ENCODE measurements at regions not wholly inside any gene's neighbourhood (a gene's known extent, or its start where the extent isn't known, plus 50 kb on each side); places are given as distances from the start of the nearest gene placed in this dataset.
"Not testable (repeated sequence)": the region's sequence is repeated elsewhere in the genome, so short reads cannot be mapped to it uniquely, and the experiment has no call there.

- no peak for DNase-seq (ENCODE audit: low spot score)
Measured at GRCh38 chr2:19100570-19100969, 257.9 kb downstream of the OSR1 start.

GRCh38 chr2:19099181-19099580, 259.2 kb downstream of the OSR1 start:
- no peak for DNase-seq (ENCODE audit: low spot score)

DNA sequence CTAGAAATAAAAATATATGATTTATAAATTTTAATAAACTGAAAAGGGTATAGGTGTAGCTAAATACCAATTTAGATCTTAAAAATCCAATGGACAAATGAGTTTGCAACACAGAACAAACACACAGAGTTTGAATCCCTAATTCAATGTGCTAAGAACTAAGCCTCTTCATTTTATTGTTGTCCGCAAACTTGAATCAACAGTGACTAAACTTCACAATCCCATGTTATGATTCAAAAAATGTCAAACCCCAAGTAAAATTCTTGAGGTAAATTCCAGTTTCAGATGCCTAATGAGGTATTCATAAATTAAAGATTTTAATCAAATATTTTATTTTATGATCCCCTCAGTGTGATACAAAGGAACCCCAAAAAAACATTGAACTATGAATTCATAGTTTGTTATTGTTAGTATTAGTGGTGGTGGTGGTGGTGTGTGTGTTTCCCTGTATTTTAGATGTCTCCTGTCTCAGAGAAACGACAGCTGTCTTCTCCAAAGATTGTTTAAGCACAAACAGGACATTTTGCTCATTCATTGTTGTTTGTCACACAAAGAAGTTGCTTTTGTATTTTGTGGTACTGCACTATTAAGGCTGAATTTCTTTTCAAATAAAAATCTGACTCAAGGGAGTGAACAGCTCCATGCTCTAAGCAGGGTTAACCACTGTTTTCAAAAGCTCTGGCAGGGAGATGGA, 259.8 kb downstream of the OSR1 start:
- DNase-seq (ENCODE audit: low spot score): no peak

DNA sequence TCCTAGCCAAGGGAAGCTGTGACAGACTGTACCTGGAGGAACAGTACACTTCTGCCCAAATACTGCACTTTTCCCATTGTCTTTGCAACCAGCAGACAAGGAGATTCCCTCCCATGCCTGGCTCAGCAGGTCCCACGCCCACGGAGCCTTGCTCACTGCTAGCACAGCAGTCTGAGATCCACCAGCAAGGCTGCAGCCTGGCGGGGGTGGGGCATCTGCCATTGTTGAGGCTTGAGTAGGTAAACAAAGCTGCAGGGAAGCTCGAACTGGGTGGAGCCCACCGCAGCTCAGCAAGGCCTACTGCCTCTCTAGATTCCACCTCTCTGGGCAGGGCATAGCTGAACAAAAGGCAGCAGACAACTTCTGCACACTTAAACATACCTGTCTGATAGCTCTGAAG, 268.9 kb downstream of the OSR1 start:
- not testable (repeated sequence) for DNase-seq (ENCODE audit: low spot score)

DNA sequence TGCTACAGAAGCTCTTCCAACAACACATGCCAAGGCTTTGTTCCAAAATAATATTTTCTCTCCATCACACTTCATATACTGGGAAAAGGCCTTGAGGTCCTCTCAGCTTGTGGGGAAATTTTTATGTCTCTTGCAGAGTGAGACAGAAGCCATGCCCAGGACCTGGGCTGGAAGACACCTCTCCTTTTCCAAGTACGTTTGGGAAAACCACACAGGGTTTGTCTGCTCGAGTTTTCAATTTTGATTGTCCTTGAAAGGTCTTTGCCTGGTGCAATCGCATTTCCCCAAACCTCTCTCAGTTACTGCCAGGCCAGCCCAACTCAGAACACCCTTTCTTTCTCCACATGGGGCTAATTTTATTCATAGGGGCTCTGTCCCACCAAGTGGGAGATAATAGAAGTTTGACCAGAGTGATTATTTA, 272.2 kb downstream of the OSR1 start:
- DNase-seq (ENCODE audit: low spot score): no peak

DNA sequence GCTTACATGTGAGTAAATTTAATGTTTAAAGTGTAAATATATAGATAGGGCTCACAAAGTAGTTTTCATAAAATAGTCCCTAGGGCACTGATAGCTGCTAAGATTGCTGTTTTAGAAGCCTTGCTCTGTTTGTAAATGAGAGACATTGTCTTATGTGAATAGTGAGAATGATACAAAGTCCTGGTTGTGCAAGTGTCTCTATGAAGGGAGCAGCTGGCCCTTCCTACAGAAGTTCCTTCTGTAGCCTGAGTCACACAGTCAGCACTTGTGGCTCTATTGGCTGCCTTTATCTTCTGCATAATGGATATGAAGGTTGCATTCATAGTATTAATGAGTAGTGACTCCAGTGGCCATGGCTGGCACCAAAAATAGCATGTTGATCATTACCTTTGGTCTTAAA, 279.7 kb downstream of the OSR1 start:
- DNase-seq (ENCODE audit: low spot score): no peak

- DNase-seq (ENCODE audit: low spot score): peak; percentile 94
Measured at GRCh38 chr2:19073522-19073921, 284.9 kb downstream of the OSR1 start.

- DNase-seq (ENCODE audit: low spot score): no peak
Measured at GRCh38 chr2:19072161-19072560, 286.3 kb downstream of the OSR1 start.

DNA sequence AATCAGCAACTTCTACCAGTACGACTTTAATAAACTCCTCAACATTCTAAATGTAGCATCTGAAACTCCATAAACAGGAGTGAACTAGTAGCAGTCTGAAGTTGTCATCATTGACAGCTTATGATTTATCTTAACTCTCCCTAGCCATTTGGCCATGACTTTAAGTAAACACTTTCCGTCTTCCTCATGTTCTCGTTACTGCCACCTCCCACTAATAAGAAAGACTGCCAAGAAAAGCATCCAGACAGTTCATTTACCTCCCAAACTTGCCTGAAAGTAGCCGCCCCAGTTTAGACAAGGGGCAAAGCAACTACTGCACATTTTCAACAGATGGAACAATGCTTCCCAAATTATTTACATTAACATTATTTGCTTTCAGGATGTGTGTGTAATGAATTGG, 287.5 kb downstream of the OSR1 start:
- no peak for DNase-seq (ENCODE audit: low spot score)

DNA sequence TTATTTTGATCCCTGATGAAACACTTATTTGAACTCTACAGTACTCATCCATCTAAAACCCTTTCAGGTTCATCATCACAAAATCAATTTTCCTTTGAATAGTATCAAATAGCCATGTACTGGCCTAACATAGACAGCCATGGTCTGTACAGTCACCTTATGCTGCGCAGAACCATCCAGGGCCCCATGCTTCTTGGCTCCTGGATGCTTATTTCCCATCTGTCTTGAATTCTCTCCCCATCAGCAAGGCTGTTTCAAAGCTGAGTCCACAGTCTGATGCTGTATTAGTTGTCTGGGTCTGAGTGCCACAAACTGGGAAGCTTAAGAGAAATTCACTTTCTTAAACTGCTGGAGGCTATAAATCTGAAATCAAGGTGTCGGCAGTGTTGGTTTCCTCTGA, 290.2 kb downstream of the OSR1 start:
- DNase-seq (ENCODE audit: low spot score): no peak

GRCh38 chr2:19062370-19062769, 296.1 kb downstream of the OSR1 start:
- no peak for DNase-seq (ENCODE audit: low spot score)

DNA sequence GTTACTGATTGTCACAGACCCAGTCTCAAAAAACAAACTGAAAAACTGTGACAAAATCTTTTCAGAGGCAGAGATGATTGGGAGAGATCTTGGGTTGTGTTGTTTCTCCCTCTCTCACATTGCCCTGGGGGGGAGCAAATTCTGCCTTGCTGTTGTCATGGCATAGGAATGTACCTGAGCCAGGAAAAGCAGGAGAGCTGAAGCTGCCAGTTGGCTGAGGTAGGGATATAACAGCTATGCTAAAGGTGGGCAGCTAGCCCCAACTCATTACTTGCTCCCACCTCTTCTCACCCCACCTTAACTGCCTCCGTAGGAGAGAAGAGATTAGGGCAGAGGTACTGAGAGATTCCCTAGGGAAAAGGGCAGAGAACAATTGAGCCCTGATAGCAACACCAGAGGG, 299.3 kb downstream of the OSR1 start:
- no peak for DNase-seq (ENCODE audit: low spot score)

GRCh38 chr2:19051203-19051831, 307.1 kb downstream of the OSR1 start:
- DNase-seq (ENCODE audit: low spot score): no peak

DNA sequence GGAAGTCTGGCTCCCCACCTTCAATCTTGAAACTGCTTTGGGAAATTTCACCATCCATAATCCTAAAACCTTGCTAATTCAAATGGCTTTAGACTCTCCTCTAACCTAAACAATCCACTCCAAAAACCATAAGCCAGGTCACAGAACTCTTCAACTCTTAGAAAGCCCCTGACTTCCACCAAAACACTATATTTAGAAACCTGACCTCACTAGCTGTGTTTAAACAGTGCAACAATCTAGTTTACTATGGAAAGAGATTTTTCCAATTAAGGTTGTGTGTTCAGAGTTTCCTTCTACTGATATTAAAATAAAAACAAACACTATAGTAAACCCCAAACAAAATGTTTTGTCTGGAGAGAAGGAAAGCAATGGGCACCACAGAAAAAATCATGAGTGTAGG, 308.1 kb downstream of the OSR1 start:
- no peak for DNase-seq (ENCODE audit: low spot score)

DNA sequence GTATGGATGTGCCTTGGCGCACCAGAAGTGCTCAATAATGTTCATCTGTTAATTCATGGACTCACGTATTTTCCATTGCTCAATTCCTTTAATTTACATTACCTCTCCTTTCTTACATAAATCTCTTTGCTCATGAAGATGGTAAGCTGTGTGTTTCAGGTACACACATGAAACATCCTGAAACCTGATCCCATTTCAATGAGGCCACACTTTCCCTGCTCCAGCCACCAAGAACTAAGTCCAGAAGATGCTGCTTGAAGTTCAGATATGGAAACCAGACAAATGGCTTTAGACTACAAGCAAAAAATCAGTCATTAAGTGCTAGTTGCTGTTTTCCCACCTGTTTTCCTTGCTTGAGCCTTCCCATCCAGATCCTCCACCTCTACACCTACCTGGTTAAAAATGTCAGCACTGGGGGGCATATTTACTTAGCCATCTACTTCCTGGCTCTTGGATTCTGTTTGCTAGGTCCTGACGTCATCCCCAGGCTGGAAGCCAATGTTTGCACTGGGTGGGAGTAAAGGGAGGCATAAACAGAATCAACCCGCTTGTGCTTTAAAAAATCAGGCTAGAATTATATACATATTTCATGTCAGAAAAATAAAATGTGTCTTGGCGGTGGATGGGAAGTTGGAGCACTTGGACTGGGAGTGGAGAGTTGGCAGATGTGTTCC, 309.7 kb downstream of the OSR1 start:
- DNase-seq (ENCODE audit: low spot score): no peak

DNA sequence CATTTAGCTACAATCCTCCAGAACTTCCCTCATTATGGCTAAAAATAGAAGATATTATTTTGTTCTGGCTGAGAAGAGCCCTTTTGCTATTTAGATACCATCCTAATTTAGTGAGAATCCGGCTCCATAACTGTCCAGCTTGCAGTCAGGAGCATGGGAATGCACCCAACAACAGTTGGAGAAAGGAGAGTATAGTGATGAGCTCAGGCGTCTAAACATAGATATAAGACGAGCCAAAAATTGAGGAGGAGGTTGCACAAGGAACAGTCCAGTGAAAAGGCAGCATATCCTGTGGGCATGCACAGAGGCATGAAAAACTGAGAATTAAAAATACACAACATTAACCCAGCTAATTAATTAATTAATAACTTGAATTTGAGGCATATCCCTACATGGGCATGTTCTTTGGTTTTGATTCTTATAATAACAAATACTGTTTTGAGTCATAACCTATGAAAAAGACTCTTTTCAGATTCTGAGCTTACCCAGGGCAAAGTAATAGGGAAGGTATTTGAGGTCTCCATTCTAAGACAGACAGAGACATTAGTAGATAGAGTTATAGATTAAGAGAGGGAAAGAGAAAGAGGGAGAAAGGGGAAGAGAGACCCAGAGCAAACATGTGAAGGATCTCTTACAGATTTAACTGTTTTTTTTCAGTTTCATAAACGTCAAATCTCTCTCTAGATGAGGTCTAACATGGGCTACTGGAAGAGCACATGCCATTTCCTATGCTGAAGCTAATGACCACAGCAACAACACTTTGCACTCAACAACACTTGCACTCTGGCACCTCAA, 311.2 kb downstream of the OSR1 start:
- DNase-seq (ENCODE audit: low spot score): no peak

GRCh38 chr2:19045151-19045550, 313.3 kb downstream of the OSR1 start:
- DNase-seq (ENCODE audit: low spot score): no peak

DNA sequence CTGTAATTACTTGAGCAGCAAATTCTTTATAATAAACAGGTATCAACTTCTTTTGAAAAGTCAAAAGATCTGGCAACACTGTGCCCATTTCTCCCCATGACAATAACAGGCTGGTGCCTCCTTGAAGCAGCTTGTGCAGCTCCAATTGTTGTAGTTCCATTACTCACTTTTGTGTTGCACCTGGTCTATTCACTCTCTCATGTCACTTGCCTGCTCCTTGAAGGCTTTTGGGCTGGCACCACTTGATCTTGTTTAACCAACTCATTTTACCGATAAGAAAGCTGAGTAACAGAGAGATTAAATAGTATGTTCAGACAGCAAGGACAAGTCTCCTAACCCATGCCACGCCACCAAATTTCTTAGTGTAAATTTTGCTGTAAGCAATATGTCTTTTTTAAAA, 314.5 kb downstream of the OSR1 start:
- no peak for DNase-seq (ENCODE audit: low spot score)

DNA sequence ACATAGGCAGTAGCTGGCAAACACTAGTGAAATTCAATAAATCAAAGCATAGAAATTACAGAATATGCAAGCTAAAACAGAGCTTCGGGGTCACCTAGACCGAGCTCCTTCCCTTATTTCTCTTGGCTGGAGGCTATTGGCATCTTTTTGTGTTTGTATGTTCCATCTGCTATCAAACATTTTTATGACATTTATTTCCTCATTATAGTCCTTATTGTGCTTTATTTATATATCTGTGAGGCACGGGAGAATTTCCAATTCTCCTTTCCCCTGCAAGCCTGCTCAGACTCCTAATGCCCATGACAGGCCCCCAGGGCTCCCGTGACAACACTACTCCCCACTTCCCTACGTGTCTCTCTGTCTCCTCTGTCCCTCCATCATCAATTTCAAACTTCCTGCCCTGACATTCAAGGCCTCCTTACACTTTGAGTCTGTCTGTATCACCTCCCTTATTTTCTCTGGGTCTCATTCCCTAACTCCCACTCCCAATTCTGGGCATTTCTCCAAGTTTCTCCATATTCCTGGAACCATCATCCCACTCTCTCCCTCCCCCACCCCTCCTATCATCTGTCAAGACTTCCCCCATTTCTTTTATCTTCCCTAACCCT, 316.9 kb downstream of the OSR1 start:
- DNase-seq (ENCODE audit: low spot score): no peak

DNA sequence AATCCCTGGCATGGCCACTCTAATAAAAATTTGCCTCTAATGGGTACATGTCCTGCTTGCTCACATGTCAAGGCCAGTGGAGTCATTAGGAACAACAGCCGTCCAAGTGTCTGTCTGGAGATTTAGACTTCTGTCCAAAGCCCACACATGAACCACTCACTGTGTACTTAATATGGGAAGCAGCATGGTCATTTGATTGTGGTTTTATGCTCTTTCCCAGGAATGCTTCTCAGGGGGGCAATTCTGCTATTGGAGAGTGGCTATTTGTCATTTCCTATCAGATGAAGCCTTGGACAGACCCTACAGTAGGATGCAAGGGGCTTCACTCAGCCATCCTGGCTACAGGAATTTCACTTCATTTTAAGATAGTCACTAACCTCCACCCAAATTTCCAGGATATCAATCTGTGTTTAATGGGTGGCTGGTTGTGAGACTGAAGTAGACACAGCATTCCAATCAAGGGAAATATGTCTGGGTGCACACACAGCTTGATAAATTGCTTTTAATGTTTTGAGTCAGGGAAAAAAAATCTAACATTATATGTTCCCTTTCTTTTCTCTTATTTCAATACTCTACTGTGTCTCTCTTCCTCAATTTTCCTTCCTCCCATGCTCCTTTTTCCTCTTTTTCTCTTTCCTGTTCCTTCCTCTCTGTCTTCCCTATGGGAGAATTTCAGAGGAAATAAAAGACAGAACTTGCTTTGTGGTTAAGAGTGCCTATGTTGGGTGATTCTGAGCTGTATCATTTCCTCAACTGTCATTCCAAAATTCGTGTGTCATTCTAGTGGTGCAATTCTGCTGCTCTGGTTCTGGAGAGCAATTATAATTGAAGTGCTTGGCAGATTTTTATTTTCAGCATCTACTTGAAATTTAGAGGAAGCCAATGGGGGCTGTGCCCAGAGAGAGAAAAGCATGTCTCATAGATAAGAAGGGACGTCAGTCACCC, 320.1 kb downstream of the OSR1 start:
- DNase-seq (ENCODE audit: low spot score): peak; percentile 69

GRCh38 chr2:19036091-19036490, 322.3 kb downstream of the OSR1 start:
- DNase-seq (ENCODE audit: low spot score): no peak

All from A172 (cell line).